ENCODE measurements at regions not wholly inside any gene's neighbourhood (a gene's known extent, or its start where the extent isn't known, plus 50 kb on each side); places are given as distances from the start of the nearest gene placed in this dataset.

GRCh38 chr18:78918707-78919106, 60.9 kb upstream of the SALL3 start:
- TF ChIP-seq CTCF (IDR thresholded peaks at IDR 0.05; ENCODE audit: poor library complexity, severe bottlenecking) (no peak), POLR2AphosphoS5 (IDR thresholded peaks at IDR 0.05) (no peak), EZH2 (IDR thresholded peaks at IDR 0.05; ENCODE audit: borderline replicate concordance, insufficient read depth, low read length, poor library complexity, severe bottlenecking) (no peak), MXI1 (conservative IDR thresholded peaks at IDR 0.05; ENCODE audit: poor library complexity, severe bottlenecking) (no peak), EP300 (conservative IDR thresholded peaks at IDR 0.05; ENCODE audit: poor library complexity, severe bottlenecking) (no peak), SMC3 (conservative IDR thresholded peaks at IDR 0.05; ENCODE audit: poor library complexity) (no peak), REST (IDR thresholded peaks at IDR 0.05; ENCODE audit: borderline replicate concordance) (no peak), RAD21 (conservative IDR thresholded peaks at IDR 0.05) (no peak), TAF1 (IDR thresholded peaks at IDR 0.05; ENCODE audit: low read depth) (no peak)
